K562 (cell line): ENCODE measurements at regions not wholly inside any gene's neighbourhood (a gene's known extent, or its start where the extent isn't known, plus 50 kb on each side); places are given as distances from the start of the nearest gene placed in this dataset.

Source experiments
- HMG20A ChIP-seq: fragments of 450-650 bp; formaldehyde crosslinking; conservative IDR thresholded peaks from 2 replicates; pipeline ENCODE4 v1.4.0; 2020; ENCODE audit warnings: mild to moderate bottlenecking, mixed read lengths
- JUND ChIP-seq, 2 experiments: IDR thresholded peaks; 2 replicates in 1 of 2; 3 replicates in 1 of 2; pipeline ENCODE4 v1.6.1; 2011; ENCODE audit warnings: borderline replicate concordance in 2 of 2, low read depth in 2 of 2, low read length in 2 of 2, improper control_type of control experiment in 1 of 2, missing biosample characterization in 1 of 2, missing genetic modification characterization in 1 of 2, missing genetic modification reagents in 1 of 2
- TF ChIP-seq, protein P1 (sequence below), 3 experiments: IDR thresholded peaks in 2 of 3; conservative IDR thresholded peaks in 1 of 3; 2 replicates each; pipeline ENCODE4 v1.5.1; 2011 to 2012; ENCODE audit warnings: low read length in 3 of 3, mild to moderate bottlenecking in 3 of 3, control low read depth in 2 of 3, improper control_type of control experiment in 1 of 3, inconsistent platforms in 1 of 3, low read depth in 1 of 3, mixed read lengths in 1 of 3, moderate library complexity in 1 of 3; ENCODE audit not compliant: insufficient read depth in 2 of 3

DNA sequence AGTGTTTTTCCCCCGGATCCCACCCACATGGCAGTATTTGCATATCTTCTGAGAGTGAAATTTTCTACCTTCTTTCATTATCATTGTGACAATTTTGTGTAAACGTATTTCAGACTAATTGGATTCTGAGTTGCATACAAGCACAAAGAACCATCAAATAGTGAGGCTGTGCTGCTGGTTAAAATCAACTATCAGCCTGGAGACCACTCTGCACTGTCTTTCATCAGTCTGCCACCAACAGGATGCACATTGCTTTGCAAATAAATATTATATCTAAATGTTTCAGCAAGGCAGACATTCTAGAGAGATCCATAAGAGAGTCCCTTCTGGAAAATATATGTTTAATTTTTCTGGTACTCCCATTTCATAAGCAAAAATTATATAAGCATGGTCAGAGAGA, 851.8 kb downstream of the XPNPEP1 start:
- TF ChIP-seq, protein P1, sequence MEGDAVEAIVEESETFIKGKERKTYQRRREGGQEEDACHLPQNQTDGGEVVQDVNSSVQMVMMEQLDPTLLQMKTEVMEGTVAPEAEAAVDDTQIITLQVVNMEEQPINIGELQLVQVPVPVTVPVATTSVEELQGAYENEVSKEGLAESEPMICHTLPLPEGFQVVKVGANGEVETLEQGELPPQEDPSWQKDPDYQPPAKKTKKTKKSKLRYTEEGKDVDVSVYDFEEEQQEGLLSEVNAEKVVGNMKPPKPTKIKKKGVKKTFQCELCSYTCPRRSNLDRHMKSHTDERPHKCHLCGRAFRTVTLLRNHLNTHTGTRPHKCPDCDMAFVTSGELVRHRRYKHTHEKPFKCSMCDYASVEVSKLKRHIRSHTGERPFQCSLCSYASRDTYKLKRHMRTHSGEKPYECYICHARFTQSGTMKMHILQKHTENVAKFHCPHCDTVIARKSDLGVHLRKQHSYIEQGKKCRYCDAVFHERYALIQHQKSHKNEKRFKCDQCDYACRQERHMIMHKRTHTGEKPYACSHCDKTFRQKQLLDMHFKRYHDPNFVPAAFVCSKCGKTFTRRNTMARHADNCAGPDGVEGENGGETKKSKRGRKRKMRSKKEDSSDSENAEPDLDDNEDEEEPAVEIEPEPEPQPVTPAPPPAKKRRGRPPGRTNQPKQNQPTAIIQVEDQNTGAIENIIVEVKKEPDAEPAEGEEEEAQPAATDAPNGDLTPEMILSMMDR (IDR thresholded peaks at IDR 0.05 in 2 of 3, conservative IDR thresholded peaks at IDR 0.05 in 1 of 3; ENCODE audit: insufficient read depth in 2 of 3, low read depth in 1 of 3, low read length in 3 of 3) = no peak
- TF ChIP-seq HMG20A (no peak), JUND (IDR thresholded peaks at IDR 0.05; ENCODE audit: borderline replicate concordance, low read depth, low read length) (no peak), JUND (tag; IDR thresholded peaks at IDR 0.05; ENCODE audit: borderline replicate concordance, low read depth, low read length) (no peak)
